ENCODE measurements at regions not wholly inside any gene's neighbourhood (a gene's known extent, or its start where the extent isn't known, plus 50 kb on each side); places are given as distances from the start of the nearest gene placed in this dataset.

DNA sequence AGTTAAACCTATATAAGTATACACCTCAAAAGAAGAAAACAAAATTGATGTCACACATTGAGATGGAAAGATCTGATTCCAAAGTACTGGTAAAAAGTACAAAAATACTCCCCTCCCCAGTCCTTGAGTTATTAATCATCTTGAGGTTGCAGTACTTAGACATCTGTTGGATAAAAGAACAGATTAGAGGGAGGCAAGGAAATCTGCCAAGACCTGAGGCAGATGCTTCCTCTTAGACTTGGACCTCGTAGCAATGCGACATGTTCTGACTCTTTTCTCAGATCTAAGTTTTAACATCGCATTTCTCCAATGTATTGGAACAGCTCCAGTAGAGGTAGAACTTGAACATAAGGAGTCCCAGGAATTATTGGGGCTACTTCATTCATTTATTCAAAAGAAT is 187.9 kb upstream of the GRIN2B start:
- intact Hi-C loops (cut with DNase I; ENCODE audit: low total_unique reads): loop anchor here (5.0 to 10.0 kb wide), 2 partner anchors 427 to 814 kb away; no protein-coding TSS in a partner anchor
- Histone ChIP-seq H3K9me3 (no peaks in the 10 kb centered on the region), H3K36me3 (no peaks in the 10 kb centered on the region), H3K4me3 (no peak overlapping the region), H3K27me3 (replicated peaks in 1 of 7) (peaks cover 0 to 5% (median 0%) of the 10 kb centered on the region in 7 donors), H3K27ac (no peak overlapping the region), H3K4me1 (peaks cover 0 to 6% (median 0%) of the 10 kb centered on the region in 6 donors)
- WGBS, 5 donors: 12 to 25% (median 19%) methylated on average over 3 of the region's 3 CpGs
- DNase-seq: no peak
- TF ChIP-seq, protein P1, sequence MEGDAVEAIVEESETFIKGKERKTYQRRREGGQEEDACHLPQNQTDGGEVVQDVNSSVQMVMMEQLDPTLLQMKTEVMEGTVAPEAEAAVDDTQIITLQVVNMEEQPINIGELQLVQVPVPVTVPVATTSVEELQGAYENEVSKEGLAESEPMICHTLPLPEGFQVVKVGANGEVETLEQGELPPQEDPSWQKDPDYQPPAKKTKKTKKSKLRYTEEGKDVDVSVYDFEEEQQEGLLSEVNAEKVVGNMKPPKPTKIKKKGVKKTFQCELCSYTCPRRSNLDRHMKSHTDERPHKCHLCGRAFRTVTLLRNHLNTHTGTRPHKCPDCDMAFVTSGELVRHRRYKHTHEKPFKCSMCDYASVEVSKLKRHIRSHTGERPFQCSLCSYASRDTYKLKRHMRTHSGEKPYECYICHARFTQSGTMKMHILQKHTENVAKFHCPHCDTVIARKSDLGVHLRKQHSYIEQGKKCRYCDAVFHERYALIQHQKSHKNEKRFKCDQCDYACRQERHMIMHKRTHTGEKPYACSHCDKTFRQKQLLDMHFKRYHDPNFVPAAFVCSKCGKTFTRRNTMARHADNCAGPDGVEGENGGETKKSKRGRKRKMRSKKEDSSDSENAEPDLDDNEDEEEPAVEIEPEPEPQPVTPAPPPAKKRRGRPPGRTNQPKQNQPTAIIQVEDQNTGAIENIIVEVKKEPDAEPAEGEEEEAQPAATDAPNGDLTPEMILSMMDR (IDR thresholded peaks at IDR 0.05 in 8 of 11, conservative IDR thresholded peaks at IDR 0.05 in 3 of 11): no peak
- TF ChIP-seq POLR2AphosphoS5 (IDR thresholded peaks at IDR 0.05) (no peak), POLR2A (IDR thresholded peaks at IDR 0.05) (no peak)

DNA sequence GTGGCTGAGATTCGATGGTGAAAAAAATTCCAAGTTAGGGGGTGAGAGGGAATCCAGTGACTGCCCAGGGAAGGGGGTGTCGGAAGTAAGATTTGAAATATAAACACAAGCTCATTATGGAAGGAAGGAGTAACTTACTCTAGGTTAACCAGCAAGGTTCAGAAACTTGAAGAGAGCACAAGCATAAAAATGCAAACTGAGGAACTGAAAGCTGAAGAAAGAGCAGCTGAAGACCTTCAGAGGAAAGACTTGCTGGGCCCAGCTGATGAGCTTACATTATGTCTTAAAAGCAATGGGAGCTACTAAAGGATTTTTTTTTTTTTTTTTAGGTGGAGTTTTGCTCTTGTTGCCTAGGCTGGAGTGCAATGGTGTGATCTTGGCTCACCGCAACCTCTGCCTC is 189.7 kb upstream of the GRIN2B start:
- H3K36me3 ChIP-seq: no peaks in the 10 kb centered on the region
- no peak overlapping the region for H3K27ac ChIP-seq
- no peak for TF ChIP-seq POLR2AphosphoS5 (IDR thresholded peaks at IDR 0.05)
- no peak for TF ChIP-seq POLR2A (IDR thresholded peaks at IDR 0.05)
- TF ChIP-seq, protein P1 (IDR thresholded peaks at IDR 0.05 in 8 of 11, conservative IDR thresholded peaks at IDR 0.05 in 3 of 11): no peak
- intact Hi-C loops (cut with DNase I; ENCODE audit: low total_unique reads): no loop called here
- peaks cover 0 to 6% (median 0%) of the 10 kb centered on the region in 6 donors for H3K4me1 ChIP-seq
- no peak for DNase-seq
- no peak overlapping the region for H3K4me3 ChIP-seq
- H3K27me3 ChIP-seq (replicated peaks in 1 of 7): peaks cover 0 to 5% (median 0%) of the 10 kb centered on the region in 7 donors
- WGBS, 5 donors: 75 to 83% (median 78%) methylated on average over 2 to 3 of the region's 3 CpGs
- H3K9me3 ChIP-seq: no peaks in the 10 kb centered on the region

DNA sequence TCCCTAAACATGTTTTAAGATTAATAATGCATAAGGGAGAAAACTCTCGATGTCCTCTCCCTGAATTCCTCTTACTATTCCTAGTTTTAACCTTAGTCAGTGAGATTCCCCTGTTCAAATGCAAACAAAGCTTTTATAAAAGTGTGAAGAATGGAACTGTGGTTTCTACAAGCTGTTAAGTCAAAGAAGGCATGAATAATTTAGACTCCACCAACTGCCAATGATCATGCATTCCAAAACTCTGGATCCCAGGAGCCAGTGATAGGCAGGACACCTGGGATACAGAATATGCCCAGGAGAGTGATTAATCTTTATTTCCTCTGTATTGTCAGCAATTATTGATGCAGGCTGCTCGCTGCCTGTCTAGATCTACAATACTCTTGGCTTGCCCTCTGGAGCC is 190.3 kb upstream of the ATF7IP start:
- H3K9me3 ChIP-seq: no peaks in the 10 kb centered on the region
- no peak for DNase-seq
- 58 to 83% (median 73%) methylated on average over 2 of the region's 2 CpGs for WGBS, 5 donors
- H3K4me1 ChIP-seq: no peaks in the 10 kb centered on the region
- TF ChIP-seq, protein P1 (IDR thresholded peaks at IDR 0.05 in 8 of 11, conservative IDR thresholded peaks at IDR 0.05 in 3 of 11): no peak
- no peak for TF ChIP-seq POLR2AphosphoS5 (IDR thresholded peaks at IDR 0.05)
- no peak for TF ChIP-seq POLR2A (IDR thresholded peaks at IDR 0.05)
- H3K27me3 ChIP-seq (replicated peaks in 1 of 7): no peaks in the 10 kb centered on the region
- H3K36me3 ChIP-seq: no peaks in the 10 kb centered on the region
- no peak overlapping the region for H3K4me3 ChIP-seq
- intact Hi-C loops (cut with DNase I; ENCODE audit: low total_unique reads): no loop called here
- no peak overlapping the region for H3K27ac ChIP-seq

DNA sequence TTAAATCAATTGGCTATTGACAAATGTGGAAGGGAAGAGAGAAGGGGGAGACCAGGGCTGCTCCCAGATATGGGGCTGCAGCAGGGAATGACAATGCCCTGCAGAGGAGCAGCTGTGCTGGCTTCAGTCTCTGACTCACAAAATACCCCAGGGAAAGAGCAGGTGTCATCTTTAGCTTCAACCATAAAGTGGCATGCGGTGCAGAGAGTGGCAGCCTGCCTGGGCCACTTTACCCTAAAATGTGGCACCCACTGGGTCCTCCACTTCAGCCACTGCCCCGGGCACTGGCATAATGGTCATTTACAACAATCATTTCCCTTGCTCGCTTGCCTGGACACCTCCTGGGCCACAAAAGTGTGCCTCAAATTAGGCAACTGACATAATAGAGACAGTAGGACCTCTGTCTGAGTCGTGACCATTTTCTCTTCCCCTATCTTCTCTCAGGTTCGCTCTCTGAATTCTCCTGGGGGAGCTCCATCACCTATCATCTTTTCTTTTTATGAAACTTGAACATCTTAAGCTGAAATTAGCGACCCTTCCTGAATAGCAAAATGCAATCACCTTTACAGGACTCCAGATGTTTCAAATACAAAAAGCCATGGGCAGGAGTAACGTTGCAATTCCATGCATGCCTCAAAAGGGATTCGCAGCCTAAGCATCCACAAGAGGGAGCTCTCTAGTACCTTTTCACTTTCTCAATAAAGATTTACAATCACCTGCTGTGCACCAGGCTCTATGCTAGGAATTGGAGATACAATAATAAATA is 179.9 kb upstream of the ATF7IP start:
- Histone ChIP-seq H3K36me3 (no peaks in the 10 kb centered on the region), H3K9me3 (no peaks in the 10 kb centered on the region), H3K27ac (no peak overlapping the region), H3K4me1 (peaks cover 0 to 8% (median 0%) of the 10 kb centered on the region in 6 donors), H3K27me3 (replicated peaks in 1 of 7) (no peaks in the 10 kb centered on the region), H3K4me3 (peak overlapping the region in 1 of 8 donors; percentile 27)
- TF ChIP-seq POLR2A (IDR thresholded peaks at IDR 0.05) (no peak), POLR2AphosphoS5 (IDR thresholded peaks at IDR 0.05) (no peak)
- TF ChIP-seq, protein P1 (IDR thresholded peaks at IDR 0.05 in 8 of 11, conservative IDR thresholded peaks at IDR 0.05 in 3 of 11): peak in 10 of 11 experiments; percentile 17 to 70 (median 50)
- DNase-seq: no peak
- 35 to 45% (median 43%) methylated on average over 8 of the region's 8 CpGs for WGBS, 5 donors
- intact Hi-C loops (cut with DNase I; ENCODE audit: low total_unique reads): no loop called here

Data from spleen (tissue), 11 donors.